Endothelial cell of umbilical vein (primary cell): ENCODE measurements at regions not wholly inside any gene's neighbourhood (a gene's known extent, or its start where the extent isn't known, plus 50 kb on each side); places are given as distances from the start of the nearest gene placed in this dataset.

Experiments used
- BruUV-seq: library from RNA; stranded (reverse); fragments of 400-500 nt; replicated peaks from 2 replicates; lab custom pipeline; 2021; lab: Mats Ljungman, UMichigan
- CTCF ChIA-PET: fragments of 300-600, 350-600 bp; sonication (Branson Sonifier 250); formaldehyde crosslinking; loops from one replicate; lab custom pipeline; 2021; ENCODE audit warnings: antibody characterized with exemption, inconsistent platforms; lab: Charles Lee
- POLR2A ChIA-PET: fragments of 300-600, 350-600 bp; sonication (Branson Sonifier 250); formaldehyde crosslinking; loops from one replicate; lab custom pipeline; 2021; ENCODE audit warnings: antibody characterized with exemption, inconsistent platforms; lab: Charles Lee
- DNase-seq: peaks from one replicate; pipeline ENCODE4 v3.0.0-alpha.2; 2011; ENCODE audit warnings: low read depth, low spot score
- FAIRE-seq: peaks from 2 replicates; lab custom pipeline; 2011; peaks lifted over from hg19 to GRCh38; lab: Jason Lieb, UNC
- H2AFZ ChIP-seq: 2 replicates; pipeline ENCODE4 v1.6.0; 2012; ENCODE audit warnings: low read depth, low read length, control low read depth, inconsistent platforms
- H3K27ac ChIP-seq: 2 replicates; pipeline ENCODE4 v1.5.1; 2011; ENCODE audit warnings: low read depth, mild to moderate bottlenecking, control low read depth, low read length, moderate library complexity; ENCODE audit not compliant: insufficient read depth
- H3K27me3 ChIP-seq, 2 experiments: 2 replicates each; pipeline versions ENCODE4 v1.6.0 to v1.6.1; 2011; ENCODE audit warnings: low read length in 2 of 2, mixed read lengths in 1 of 2; ENCODE audit not compliant: control insufficient read depth in 2 of 2, insufficient read depth in 2 of 2
- H3K36me3 ChIP-seq, 2 experiments: 2 replicates in 1 of 2; 3 replicates in 1 of 2; pipeline ENCODE4 v1.5.1; 2011; ENCODE audit warnings: low read length in 2 of 2, mild to moderate bottlenecking in 1 of 2, moderate library complexity in 1 of 2; ENCODE audit not compliant: control insufficient read depth in 2 of 2, insufficient read depth in 2 of 2; ENCODE audit errors: extremely low read depth in 1 of 2
- H3K4me1 ChIP-seq: 3 replicates; pipeline ENCODE4 v1.5.1; 2011; ENCODE audit warnings: mild to moderate bottlenecking, low read length; ENCODE audit not compliant: control insufficient read depth, insufficient read depth; ENCODE audit errors: extremely low read depth
- H3K4me2 ChIP-seq: 2 replicates; pipeline ENCODE4 v1.6.1; 2011; ENCODE audit warnings: low read length, control low read depth, mixed read lengths; ENCODE audit not compliant: insufficient read depth
- H3K4me3 ChIP-seq, 3 experiments: fragments of 200-600 bp in 1 of 3; sonication (generic), shearing (Covaris generic) in 1 of 3; replicated peaks in 1 of 3; 2 replicates each; pipeline ENCODE4 v1.5.1; 2011 to 2016; ENCODE audit warnings: control low read depth in 3 of 3, low read length in 3 of 3, mild to moderate bottlenecking in 2 of 3, inconsistent platforms in 1 of 3, low read depth in 1 of 3, moderate library complexity in 1 of 3; ENCODE audit not compliant: insufficient read depth in 1 of 3
- H3K79me2 ChIP-seq: 2 replicates; pipeline ENCODE4 v1.6.0; 2012; ENCODE audit warnings: low read length, inconsistent platforms; ENCODE audit not compliant: control insufficient read depth, insufficient read depth
- H3K9ac ChIP-seq: replicated peaks from 2 replicates; pipeline ENCODE3; 2011; ENCODE audit warnings: low read length, control low read depth; ENCODE audit not compliant: insufficient read depth; ENCODE audit errors: extremely low read depth
- H3K9me1 ChIP-seq: replicated peaks from 3 replicates; pipeline ENCODE4 v1.6.0; 2011; ENCODE audit warnings: mild to moderate bottlenecking, low read length; ENCODE audit not compliant: control insufficient read depth, insufficient read depth; ENCODE audit errors: extremely low read depth
- H3K9me3 ChIP-seq: replicated peaks from 2 replicates; pipeline ENCODE4 v1.5.1; 2012; ENCODE audit warnings: low read length, inconsistent platforms; ENCODE audit not compliant: control insufficient read depth, insufficient read depth
- H4K20me1 ChIP-seq: replicated peaks from 2 replicates; pipeline ENCODE3; 2011; ENCODE audit warnings: mild to moderate bottlenecking, low read length; ENCODE audit not compliant: control insufficient read depth, insufficient read depth; ENCODE audit errors: extremely low read depth
- EZH2 ChIP-seq: IDR thresholded peaks from 2 replicates; pipeline ENCODE4 v1.6.1; 2012; ENCODE audit warnings: borderline replicate concordance, low read depth, mild to moderate bottlenecking, moderate library complexity, low read length, inconsistent platforms; ENCODE audit not compliant: severe bottlenecking
- FOS ChIP-seq: IDR thresholded peaks from 2 replicates; pipeline ENCODE4 v1.6.1; 2011; ENCODE audit warnings: mild to moderate bottlenecking, low read length, moderate library complexity, borderline replicate concordance; ENCODE audit not compliant: insufficient read depth
- GATA2 ChIP-seq: IDR thresholded peaks from 2 replicates; pipeline ENCODE4 v1.7.0; 2011; ENCODE audit warnings: low read depth, mild to moderate bottlenecking, moderate library complexity, mixed read lengths, low read length; ENCODE audit not compliant: insufficient read length, insufficient read depth
- JUN ChIP-seq: IDR thresholded peaks from 2 replicates; pipeline ENCODE4 v1.6.1; 2011; ENCODE audit warnings: borderline replicate concordance, low read depth; ENCODE audit not compliant: insufficient read length, insufficient read depth
- POLR2A ChIP-seq: IDR thresholded peaks from 2 replicates; pipeline ENCODE4 v1.6.1; 2012; ENCODE audit warnings: low read depth, mild to moderate bottlenecking, control low read depth, low read length
- dilution Hi-C: fragments of 300-500 bp; cut with MboI; formaldehyde crosslinking; loops from one replicate; pipeline ENCODE4 v1.15.0; 2019; ENCODE audit warnings: low sequenced_read_pairs; ENCODE audit not compliant: extremely low pct_ligation_motif_present
- intact Hi-C: fragments of 100-400 bp; cut with micrococcal nuclease; formaldehyde crosslinking; loops from one replicate; pipeline ENCODE4 v1.10.0; 2022
- TF ChIP-seq, protein P1 (sequence below), 2 donors: IDR thresholded peaks; 1 replicate in 1 of 2; 2 replicates in 1 of 2; pipeline ENCODE4 v1.5.1; 2011; ENCODE audit warnings: low read length in 2 of 2, mild to moderate bottlenecking in 2 of 2, moderate library complexity in 2 of 2, control low read depth in 1 of 2, inconsistent platforms in 1 of 2, low read depth in 1 of 2; ENCODE audit not compliant: insufficient read depth in 1 of 2; ENCODE audit errors: extremely low read depth in 1 of 2
- TF ChIP-seq, protein P2 (sequence below): IDR thresholded peaks from 2 replicates; pipeline ENCODE4 v1.6.1; 2011; ENCODE audit not compliant: insufficient read depth, insufficient read length

DNA sequence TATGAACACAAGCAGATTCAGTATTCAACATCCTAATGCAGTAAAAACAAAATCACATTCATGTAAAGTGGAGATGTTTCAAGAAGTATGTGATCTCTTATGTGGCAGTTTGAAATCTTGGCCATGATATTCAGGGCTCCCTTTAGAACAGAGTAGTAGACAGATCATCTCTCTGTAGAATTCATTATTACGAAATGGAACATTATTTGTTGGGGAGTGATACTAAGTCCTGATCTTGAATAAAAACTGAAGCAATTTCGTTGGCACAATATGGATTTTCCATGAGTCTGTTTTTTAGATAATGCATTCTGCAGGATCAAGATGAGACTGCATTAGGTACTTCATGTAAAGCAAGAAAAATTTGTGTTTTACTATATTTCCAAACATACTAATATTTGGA lies 264.4 kb upstream of the NRIP1 start:
- BruUV-seq: no TSS peak
- Histone ChIP-seq H3K9me1 (no peaks in the 10 kb centered on the region), H4K20me1 (peaks cover 2% of the 10 kb centered on the region), H3K9me3 (no peaks in the 10 kb centered on the region), H3K36me3 (no peaks in the 10 kb centered on the region), H3K79me2 (no peaks in the 10 kb centered on the region), H3K4me2 (no peak overlapping the region), H2AFZ (no peak overlapping the region), H3K4me1 (no peaks in the 10 kb centered on the region), H3K27ac (no peak overlapping the region), H3K9ac (no peak overlapping the region), H3K4me3 (no peak overlapping the region), H3K27me3 (peaks cover 0 to 2% of the 10 kb centered on the region in 2 experiments)
- FAIRE-seq: no peak
- intact Hi-C loops (no loop called here), dilution Hi-C loops (no loop called here)
- CTCF ChIA-PET: no interaction called here
- DNase-seq: no peak
- POLR2A ChIA-PET: no interaction called here
- TF ChIP-seq, protein P1, sequence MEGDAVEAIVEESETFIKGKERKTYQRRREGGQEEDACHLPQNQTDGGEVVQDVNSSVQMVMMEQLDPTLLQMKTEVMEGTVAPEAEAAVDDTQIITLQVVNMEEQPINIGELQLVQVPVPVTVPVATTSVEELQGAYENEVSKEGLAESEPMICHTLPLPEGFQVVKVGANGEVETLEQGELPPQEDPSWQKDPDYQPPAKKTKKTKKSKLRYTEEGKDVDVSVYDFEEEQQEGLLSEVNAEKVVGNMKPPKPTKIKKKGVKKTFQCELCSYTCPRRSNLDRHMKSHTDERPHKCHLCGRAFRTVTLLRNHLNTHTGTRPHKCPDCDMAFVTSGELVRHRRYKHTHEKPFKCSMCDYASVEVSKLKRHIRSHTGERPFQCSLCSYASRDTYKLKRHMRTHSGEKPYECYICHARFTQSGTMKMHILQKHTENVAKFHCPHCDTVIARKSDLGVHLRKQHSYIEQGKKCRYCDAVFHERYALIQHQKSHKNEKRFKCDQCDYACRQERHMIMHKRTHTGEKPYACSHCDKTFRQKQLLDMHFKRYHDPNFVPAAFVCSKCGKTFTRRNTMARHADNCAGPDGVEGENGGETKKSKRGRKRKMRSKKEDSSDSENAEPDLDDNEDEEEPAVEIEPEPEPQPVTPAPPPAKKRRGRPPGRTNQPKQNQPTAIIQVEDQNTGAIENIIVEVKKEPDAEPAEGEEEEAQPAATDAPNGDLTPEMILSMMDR (IDR thresholded peaks at IDR 0.05; ENCODE audit: extremely low read depth in 1 of 2, insufficient read depth in 1 of 2, low read depth in 1 of 2, low read length in 2 of 2): no peak
- TF ChIP-seq, protein P2, sequence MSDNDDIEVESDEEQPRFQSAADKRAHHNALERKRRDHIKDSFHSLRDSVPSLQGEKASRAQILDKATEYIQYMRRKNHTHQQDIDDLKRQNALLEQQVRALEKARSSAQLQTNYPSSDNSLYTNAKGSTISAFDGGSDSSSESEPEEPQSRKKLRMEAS: no peak
- TF ChIP-seq FOS (no peak), GATA2 (no peak), POLR2A (no peak), EZH2 (no peak), JUN (no peak)
